HG02885 (cell line): ENCODE measurements at regions not wholly inside any gene's neighbourhood (a gene's known extent, or its start where the extent isn't known, plus 50 kb on each side); places are given as distances from the start of the nearest gene placed in this dataset.

Source experiments
- ATAC-seq: cut with Tn5 transposase; IDR thresholded peaks from one replicate; pipeline ENCODE4 v1.9.1; 2021; ENCODE audit warnings: mild to moderate bottlenecking; ENCODE audit not compliant: unreplicated experiment, poor library complexity

GRCh38 chr2:190782264-190782663, 98.4 kb upstream of the GLS start:
- ATAC-seq: no peak

GRCh38 chr2:190783513-190784263, 96.9 kb upstream of the GLS start:
- ATAC-seq: no peak

DNA sequence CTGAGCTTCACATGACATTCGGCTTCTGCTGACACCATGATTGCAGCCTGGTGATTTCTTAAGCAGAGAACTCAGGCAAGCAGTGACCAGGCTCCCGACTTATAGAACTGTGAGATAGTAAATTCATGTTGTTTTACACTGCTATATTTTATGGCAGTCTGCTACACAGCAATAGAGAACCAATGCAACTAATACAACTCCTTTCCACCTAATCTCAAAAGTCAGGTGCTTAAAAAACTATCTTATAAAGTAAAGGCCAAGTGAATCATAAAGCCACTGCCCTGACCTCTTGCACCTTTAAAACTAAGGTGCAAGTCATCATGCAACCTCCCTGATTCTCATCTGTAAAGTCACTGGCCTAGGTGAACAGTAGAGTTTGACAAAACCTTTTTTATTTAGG, 95.3 kb upstream of the GLS start:
- no peak for ATAC-seq

- ATAC-seq: no peak
These were observed 94.0 kb upstream of the GLS start for GRCh38 chr2:190786404-190787166.

GRCh38 chr2:190787743-190788235, 92.8 kb upstream of the GLS start:
- ATAC-seq: no peak

GRCh38 chr2:190789074-190790004, 91.3 kb upstream of the GLS start:
- no peak for ATAC-seq

- no peak for ATAC-seq
These were observed 89.2 kb upstream of the GLS start for GRCh38 chr2:190791347-190791975.

DNA sequence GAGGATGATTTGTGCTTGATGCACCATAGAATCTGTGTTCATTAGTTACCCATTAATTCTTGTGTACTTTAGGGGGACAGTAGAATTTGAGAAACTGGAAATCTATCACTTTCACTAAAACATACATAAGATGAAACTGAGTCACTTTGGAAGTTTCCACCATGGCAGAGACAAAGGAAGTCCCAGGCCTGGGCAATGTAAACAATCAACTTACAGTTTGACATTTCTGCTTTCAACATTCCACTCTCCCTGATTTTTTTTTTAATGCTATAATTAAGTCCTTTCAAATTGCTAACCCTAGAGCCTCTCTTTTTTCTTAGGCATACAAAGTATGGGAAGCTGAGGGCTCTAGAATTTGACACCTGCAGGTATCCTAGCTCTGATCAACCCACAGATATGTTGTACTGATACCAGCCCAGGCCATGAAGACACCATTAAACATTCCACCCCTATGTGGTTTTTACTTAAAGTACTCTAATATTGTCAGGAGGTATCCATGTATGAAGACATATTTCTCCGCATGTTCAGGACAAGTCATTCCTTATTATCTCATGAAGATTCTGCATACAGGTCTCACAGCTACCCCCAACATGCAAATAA, 88.5 kb upstream of the GLS start:
- no peak for ATAC-seq

DNA sequence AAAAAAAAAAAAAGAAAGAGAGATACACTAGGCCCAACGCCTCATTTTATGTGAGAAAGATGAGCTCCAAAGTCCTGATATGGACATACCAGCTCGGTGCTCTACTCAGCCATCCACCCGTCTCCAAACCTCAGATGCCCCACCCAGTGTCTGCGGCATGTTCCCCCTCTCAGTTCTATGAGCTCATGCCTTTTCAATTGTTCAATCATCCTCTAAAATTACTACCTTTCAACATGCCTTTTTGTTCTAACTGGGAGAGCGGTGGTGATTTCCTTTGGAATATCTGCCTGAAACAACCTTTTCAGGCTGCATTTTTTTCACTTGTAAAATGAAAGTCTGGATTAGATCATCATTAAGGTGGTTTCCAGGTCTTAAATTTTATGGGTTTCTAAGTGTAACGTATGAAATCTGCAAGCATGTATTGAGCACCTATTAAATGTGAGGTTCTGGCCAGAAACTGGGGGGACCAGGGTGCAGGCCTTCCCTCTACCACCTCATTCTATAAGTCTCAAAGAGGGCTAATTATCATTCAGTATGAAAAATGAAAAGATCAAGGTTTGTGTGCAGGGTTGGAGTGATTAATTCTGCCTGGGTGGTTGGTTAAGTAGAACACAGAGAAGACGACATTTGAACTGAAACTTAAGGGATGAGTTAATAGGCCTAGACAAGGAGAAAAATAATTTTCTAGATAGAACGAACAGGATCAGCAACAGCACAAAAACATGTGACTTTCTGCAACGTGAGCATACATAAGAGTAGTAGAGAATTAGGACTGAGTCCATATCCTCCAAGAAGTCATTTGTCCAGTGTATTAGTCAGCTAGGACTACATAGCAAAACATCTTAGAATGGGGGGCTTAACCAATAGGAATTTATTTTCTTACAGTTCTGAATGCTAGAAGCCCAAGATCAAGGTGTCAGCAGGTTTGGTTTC, 87.4 kb upstream of the GLS start:
- no peak for ATAC-seq

DNA sequence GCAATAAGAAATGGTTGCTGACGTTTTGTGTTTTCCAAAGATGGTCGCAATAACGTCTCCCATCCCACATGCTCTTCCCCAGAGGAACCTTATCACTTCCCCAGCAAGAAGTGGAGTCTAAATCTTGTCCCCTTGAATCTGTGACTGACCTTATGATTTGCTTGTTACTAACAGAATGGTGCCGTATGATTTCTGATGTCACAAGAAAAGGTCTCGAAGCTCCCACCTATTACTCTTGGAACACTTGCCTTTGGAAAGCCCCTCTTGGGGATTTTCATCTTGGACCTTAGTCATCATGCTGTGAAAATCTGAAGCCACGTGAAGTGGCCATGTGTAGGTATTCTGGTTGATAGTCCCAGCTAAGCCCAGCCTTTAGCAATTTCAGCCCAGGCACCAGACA, 86.2 kb upstream of the GLS start:
- ATAC-seq: no peak

DNA sequence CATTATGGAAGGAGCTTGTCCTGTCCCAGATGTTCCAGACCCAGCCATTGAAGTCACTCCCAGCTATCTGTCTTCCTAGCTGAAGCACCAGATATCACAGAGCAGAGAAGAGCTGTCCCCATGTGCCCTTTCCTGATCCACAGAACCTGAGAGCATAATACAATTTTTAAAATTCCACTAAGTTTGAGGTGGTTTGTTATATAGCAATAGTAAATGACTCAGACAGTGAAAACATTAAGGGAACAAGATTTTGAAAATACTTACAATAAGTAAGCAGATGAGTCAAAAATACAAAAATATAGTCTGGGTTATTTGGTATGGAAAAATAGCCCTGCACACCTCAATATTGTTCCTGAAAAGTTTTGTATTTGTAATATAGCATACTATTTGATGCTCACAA, 85.8 kb upstream of the GLS start:
- no peak for ATAC-seq

GRCh38 chr2:190795686-190796085, 84.9 kb upstream of the GLS start:
- ATAC-seq: no peak

DNA sequence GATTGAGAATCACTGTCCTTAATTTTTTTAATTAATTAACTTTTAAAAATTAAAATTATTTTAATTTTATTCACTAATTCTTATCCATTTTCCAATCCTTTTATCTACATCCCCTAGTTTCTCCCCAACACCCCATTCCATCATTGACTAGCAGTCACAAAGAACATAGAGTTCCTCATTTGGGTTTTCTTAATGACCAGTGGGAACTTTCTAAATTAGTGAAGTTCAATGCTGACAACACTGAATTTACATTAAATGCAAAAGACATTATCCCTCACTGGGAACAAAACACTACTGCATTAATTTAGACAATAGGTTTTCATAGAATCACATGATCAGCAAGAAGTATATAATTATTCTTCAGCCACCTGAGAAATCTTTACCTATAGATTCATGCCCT, 80.6 kb upstream of the GLS start:
- no peak for ATAC-seq

GRCh38 chr2:190800528-190800927, 80.1 kb upstream of the GLS start:
- no peak for ATAC-seq

GRCh38 chr2:190802129-190802528, 78.5 kb upstream of the GLS start:
- ATAC-seq: no peak

GRCh38 chr2:190802626-190803209, 77.9 kb upstream of the GLS start:
- no peak for ATAC-seq

DNA sequence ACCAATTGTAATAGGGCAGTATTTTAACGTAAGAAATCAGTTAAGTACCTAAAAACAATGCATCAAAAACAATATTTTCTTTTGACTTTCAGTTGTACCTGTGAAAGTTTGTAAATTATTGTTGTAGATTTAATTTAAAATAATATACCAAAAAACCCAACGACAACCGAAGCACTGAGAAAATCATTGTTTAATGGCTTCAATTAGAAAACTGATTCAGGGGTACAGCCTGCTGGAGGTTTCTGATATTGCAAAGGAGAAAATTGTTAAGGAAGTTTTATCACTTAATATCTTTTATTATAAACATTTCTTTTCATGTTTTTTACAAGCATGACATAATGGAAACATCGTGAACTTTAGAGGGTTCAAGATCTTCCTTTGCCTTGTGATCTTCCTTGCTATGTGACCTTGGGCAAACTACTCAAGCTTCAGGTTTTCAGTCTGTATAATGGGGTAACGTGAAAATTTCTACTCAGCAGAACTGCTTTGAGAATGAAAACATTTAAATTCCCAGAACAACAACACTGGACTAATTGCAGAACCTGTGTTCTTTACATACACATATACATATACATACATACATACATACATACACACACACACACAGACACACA, 76.3 kb upstream of the GLS start:
- no peak for ATAC-seq

- no peak for ATAC-seq
These were observed 75.5 kb upstream of the GLS start for GRCh38 chr2:190805126-190805525.
